ENCODE measurements at regions not wholly inside any gene's neighbourhood (a gene's known extent, or its start where the extent isn't known, plus 50 kb on each side); places are given as distances from the start of the nearest gene placed in this dataset.

DNA sequence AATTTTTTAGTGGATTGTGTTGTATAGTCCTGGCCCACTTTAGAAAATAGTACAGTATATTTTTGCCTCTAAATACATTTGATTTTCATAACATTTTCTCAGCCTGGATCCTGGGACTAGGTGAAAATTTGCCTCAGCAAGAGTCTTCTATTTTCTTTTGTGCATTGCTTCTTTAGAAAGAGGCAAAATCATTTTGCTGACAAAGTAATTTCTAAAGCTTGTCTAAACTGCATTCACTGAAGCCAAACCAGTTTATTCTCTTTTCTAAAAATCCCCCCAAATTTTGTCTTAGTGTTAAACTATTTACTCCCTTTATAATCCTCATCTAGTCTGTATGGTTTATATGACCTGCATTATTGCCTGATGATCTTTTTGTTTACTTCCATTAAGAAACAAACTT is 326.3 kb downstream of the C4orf33 start:
- no peak for DNase-seq

GRCh38 chr4:129428454-129428853 is 332.5 kb downstream of the C4orf33 start:
- DNase-seq: no peak

DNA sequence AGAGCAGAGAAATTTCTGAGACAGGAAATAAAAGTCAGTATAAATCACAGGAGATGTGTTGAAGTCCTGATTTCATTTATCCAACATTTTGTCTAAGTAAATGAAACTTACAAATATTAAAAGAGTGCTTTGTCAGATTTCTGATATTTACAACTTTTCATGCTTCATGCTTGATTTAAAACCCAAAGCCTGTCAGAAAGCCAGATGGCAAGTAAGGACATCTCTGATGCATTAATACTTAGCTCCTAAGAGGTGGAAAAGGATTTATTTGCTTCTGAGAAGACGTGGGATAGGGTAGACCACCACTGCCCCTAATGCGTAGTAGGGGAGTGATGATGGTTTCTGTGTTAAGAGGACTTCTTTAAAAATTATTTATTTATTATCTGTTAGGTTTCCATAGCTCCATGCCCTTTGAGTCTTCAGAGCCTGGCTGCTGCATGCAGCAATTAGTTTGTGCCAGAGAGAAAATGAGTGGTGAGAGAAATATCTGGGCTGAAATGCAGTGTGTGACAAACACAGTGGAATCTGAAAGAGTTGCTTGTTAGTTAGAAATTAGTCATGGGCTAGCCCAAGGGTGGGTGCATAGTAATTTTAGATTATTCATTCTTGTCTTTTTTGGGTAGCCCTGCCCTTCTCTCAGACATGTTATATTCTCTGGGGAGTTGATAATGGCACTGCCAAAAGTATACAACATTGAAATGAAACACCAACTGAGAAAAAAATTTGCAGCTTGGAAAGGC is 333.8 kb downstream of the C4orf33 start:
- DNase-seq: no peak

DNA sequence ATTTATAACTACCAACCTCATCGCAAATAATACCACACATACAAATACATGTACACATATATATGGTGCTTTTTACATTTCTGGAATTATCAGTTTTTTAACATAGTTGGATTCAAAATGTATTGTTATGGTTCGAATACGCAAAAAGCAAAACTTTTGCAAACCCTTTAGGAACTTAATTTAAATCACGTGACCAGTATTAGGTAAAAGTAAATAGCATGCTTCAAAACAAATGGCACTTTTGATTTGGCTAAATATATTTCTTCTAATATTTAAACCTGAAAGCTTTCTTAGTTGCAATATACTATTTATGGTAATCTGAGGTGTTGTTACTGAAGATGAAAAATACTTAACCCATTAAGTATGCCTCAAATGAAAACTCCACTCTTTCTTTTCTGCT is 341.4 kb downstream of the C4orf33 start:
- DNase-seq: no peak

DNA sequence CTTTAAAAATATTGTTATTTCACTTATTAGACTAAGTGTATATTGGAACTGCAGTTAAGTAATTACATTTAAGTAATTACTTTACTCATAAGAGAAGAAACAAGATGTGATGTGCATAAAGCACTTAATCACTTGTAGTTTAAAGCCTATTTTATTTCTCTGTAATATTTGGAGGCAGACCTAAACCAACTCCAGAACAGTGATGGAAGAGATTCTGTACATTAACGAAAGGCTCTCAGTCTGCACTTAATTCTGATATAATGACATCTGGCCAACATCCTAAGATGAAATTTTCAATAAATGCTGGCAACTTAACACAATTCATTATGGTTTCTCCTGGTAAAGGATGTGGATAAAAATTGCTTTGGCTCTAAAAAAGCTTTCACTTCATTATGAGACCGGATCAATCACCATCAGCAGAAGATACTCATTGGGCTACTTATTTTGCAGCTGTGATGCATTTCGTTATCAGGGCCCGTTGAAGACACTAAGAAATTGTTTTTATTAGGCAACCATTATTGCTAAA is 342.6 kb downstream of the C4orf33 start:
- DNase-seq: no peak

GRCh38 chr4:129446074-129446473 is 350.1 kb downstream of the C4orf33 start:
- DNase-seq: no peak

DNA sequence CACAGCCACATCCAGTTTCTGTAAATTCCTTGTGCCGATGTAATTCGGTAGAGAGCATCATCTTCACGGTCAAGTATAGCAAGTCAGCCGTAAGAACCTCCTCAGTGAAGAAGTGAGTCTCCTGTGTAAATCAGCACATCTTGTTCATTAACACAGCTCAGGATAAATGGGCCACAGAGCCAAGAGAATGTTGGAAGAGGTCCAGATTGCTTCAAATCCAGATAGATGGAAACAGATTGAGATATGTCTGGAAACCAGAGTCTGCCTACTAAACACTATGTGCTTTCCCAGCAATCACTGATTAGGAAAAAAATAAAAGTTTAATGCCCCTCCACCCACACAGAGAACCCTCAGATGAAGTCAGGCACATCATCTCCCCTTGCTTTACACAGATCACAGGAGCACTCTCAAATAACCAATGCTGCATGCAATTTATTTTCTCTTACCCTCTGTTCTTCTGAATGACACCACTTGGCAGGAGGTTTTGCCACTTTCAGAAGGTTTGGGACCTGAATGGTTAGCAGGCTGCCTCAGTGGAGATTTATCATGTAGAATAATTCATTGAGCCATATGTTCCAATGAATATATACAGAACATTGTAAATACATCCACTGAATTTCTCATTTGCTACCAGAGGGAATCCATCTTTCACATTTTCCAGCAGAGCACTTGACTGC is 357.7 kb downstream of the C4orf33 start:
- no peak for DNase-seq

DNA sequence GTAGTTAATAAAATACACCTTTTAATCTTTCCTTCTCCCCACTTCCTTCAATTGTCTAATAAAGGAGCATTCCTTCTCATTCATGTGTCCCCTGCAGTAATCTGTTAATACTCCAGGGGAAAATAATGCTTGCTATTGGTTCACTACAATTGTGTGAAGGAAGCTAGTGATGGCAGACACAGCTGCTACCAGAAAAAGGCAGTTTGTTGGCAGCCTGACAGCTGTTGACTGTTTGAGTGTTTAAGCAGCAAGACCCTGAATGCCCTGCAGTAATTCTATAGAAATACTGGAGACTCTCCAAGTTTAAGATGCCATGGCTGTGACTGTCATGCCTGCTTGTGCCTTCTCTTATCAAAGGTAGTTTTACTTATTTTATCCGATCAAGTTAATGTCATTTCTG is 359.5 kb downstream of the C4orf33 start:
- DNase-seq: no peak

DNA sequence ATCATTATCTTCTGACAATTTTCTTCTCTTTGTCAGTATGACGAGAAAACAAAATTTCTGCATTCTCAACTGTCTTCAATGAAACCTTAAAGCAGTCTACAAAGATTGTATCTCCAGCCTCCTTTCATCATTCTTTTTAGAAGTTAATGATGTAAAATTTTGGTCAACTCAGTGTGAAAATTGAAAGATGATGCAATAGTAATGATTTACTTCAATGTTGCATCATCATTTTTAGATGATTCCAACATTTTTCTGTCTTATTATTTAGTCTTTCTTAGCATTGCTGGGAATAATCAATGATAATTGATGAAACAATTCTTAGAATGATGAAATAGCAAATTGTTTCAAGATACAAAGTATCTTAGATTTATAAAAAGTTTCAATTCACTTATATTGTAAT is 372.7 kb downstream of the C4orf33 start:
- DNase-seq: no peak

DNA sequence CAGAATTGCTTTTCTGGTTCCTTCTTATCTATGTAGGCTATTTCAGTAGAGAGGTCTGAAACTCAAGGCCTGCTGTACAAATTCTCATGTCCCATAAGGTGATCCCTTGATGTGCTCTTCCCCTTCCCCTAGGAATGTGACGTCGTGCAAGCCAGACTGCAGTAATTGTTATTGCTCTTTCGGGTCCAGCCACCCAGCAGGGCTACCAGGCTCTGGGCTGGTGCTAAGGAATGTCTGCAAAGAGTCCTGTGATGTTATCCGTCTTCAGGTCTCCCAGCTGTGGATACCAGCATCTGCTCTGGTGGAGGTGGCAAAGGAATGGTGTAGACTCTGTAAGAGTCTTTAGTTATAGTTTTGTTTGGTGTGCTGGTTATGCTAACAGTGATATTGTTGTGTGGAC is 378.7 kb downstream of the C4orf33 start:
- no peak for DNase-seq

- DNase-seq: no peak
Measured at GRCh38 chr4:129481107-129481506, 385.2 kb downstream of the C4orf33 start.

- no peak for DNase-seq
Measured at GRCh38 chr4:129488427-129488826, 392.5 kb downstream of the C4orf33 start.

- DNase-seq: no peak
Measured at GRCh38 chr4:129490516-129490915, 394.6 kb downstream of the C4orf33 start.

DNA sequence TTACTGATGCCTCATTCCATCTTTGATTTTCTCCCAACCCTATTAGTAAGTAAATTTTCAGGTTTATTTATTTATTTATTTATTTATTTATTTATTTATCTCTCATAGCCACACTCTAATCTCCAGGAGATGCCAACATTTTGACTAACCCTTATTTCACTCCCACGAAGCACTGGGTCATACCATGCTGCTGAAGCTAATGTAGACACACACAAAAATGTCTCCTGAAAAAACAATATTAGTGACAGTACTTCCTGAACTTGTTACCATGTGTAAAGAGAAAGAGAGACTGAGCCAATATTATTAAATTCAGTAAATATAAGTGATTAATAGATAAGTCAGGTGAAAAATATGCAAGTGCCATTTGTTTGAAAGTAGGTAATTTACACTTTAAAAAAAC is 402.7 kb downstream of the C4orf33 start:
- no peak for DNase-seq

DNA sequence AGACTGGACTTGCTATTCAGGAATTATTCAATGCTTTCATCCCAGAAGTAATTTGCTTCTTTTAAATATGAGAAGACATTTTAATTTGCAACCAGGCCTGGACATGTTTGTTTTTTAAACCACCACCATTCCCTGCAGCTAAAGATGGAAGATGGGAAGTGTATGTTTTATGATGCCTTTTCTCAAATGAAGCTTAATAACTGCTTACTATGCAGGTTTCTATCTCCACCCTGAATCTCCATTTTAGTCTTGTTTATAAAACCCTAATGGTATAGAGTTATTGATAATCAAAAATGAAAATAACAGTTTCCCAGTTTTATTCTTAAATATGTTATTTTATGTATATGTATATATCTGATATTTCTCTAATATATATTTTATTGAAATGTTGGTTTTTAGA is 418.9 kb downstream of the C4orf33 start:
- DNase-seq: no peak

DNA sequence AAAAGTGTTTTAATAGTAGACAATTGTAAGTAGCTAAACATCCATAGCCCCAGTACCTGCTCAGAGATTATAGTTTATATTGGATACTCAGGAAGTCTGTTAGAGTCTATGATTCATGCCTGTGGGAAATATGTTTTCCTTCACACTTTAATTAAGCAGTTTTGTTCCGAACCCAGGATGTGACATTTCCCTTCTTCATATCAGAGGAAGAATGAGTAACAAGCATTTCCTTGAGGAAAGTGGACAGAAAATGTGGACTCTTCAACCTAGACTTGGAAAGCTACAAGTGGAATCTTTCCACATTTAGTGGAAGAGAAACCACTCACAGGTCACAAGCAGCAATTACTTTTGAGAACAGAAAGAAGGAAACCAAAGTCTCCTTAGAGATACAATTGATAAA is 419.4 kb downstream of the C4orf33 start:
- no peak for DNase-seq

GRCh38 chr4:129526812-129527211 is 430.9 kb downstream of the C4orf33 start:
- no peak for DNase-seq

- no peak for DNase-seq
Measured at GRCh38 chr4:129531253-129531652, 435.3 kb downstream of the C4orf33 start.

- DNase-seq: no peak
Measured at GRCh38 chr4:129532573-129532972, 436.6 kb downstream of the C4orf33 start.

GRCh38 chr4:129543299-129543698 is 447.3 kb downstream of the C4orf33 start:
- no peak for DNase-seq

GRCh38 chr4:129545599-129546278 is 449.8 kb downstream of the C4orf33 start:
- no peak for DNase-seq

DNA sequence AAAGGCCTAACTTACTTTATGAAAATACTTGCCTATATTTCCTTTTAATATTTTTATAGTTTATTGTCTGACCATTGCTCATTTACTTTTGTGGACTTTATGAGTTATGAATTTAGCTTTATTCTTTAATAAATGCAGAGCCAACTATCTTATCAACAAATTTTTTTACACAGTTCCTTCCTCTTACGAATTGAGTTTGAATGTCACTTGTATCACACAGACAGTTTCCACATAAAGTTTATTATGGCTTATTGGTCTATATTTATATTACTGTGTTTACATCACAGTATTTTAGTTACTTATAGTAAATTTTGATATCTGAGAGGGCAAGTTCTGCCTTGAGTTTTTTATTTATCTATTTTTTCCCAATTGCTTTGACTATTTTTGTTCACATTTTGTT is 450.6 kb downstream of the C4orf33 start:
- no peak for DNase-seq

- no peak for DNase-seq
Measured at GRCh38 chr4:129550281-129550785, 454.4 kb downstream of the C4orf33 start.

- DNase-seq: no peak
Measured at GRCh38 chr4:129561280-129561679, 465.3 kb downstream of the C4orf33 start.

Data from activated T-cell treated with anti-CD3 and anti-CD28 coated beads, Interleukin-2, amount 50 U/mL, for 1 hour (primary cell).